Nephron progenitor cell (in vitro differentiated cells): ENCODE measurements at regions not wholly inside any gene's neighbourhood (a gene's known extent, or its start where the extent isn't known, plus 50 kb on each side); places are given as distances from the start of the nearest gene placed in this dataset.

Experiments
- DNase-seq: peaks from one replicate; pipeline ENCODE4 v3.0.0; 2021
- H3K27ac Mint-ChIP-seq: 2 replicates; pipeline ENCODE4 v1.8.0; 2021; ENCODE audit warnings: mild to moderate bottlenecking, moderate library complexity, mixed read lengths
- H3K27me3 Mint-ChIP-seq: 2 replicates; pipeline ENCODE4 v1.8.0; 2021; ENCODE audit warnings: mild to moderate bottlenecking, low read depth, mixed read lengths; ENCODE audit not compliant: poor library complexity
- H3K36me3 Mint-ChIP-seq: 2 replicates; pipeline ENCODE4 v1.8.0; 2021; ENCODE audit warnings: low read depth, mixed read lengths
- H3K4me1 Mint-ChIP-seq: 2 replicates; pipeline ENCODE4 v1.8.0; 2021; ENCODE audit warnings: mixed read lengths
- H3K4me3 Mint-ChIP-seq: 2 replicates; pipeline ENCODE4 v1.8.0; 2021; ENCODE audit warnings: mild to moderate bottlenecking, moderate library complexity, mixed read lengths
- H3K9me3 Mint-ChIP-seq: 2 replicates; pipeline ENCODE4 v1.8.0; 2021; ENCODE audit warnings: mild to moderate bottlenecking, moderate library complexity, mixed read lengths
- CTCF ChIP-seq: fragments of 200-600 bp; sonication (generic); IDR thresholded peaks from 2 replicates; pipeline ENCODE4 v1.5.0; 2021; ENCODE audit warnings: antibody characterized with exemption

DNA sequence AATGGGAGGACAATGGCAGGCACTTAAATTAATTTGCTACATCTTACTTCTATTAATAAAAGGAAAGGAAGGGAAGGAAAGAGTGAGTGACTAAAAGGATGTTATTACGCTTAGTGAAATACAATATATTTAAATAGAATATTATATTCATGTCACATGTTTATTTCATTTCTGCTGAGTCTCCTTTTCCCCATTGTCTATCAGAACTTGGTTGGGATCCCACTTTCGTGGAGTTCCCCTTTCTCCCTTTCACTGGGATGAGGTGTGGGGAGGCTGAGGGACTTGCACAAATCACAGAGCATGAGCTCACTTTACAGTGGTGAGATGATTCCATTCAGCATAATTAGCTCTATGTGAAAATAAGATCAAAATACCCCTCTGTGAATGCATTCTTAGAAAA is 730.6 kb downstream of the TSN start:
- Mint-ChIP-seq H3K4me1 (peaks cover 7% of the 10 kb centered on the region), H3K36me3 (no peaks in the 10 kb centered on the region), H3K27me3 (no peaks in the 10 kb centered on the region), H3K4me3 (no peak overlapping the region), H3K9me3 (no peaks in the 10 kb centered on the region), H3K27ac (no peak overlapping the region)
- DNase-seq: no peak
- no peak for TF ChIP-seq CTCF

DNA sequence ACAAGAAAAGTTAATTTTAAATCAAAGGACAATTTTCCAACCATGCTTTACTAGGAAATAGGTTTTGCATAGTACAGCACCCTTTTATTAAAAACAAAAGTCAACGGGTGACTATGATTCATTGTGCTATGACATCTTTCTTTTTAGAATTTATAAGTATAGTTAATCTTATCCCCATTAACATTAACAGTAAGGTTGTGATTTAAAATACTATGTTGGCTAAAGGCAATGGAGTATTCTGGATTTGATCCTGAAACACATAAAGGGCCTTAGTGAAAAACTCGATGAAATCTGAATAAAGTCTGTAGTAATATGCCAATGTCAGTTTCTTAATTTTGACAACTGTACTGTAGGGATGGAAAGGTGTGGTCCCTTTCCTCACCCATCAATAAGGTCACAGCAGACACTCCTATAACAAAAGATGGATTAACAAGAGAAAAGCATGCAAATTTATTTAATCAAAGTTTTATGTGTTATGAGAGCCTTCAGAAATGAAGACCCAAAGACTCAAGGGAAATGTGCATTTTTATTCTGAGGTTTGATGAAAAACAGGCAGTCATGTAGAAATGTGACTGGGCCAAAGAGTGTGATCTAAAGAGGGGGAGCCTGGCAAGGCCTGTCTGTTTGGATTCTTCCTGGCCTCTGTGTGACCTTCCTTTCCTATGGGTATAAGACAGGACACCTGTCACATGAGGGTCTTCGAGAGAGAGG is 731.4 kb downstream of the TSN start:
- Mint-ChIP-seq H3K27me3 (no peaks in the 10 kb centered on the region), H3K36me3 (no peaks in the 10 kb centered on the region), H3K9me3 (no peaks in the 10 kb centered on the region), H3K4me3 (no peak overlapping the region), H3K4me1 (peaks cover 7% of the 10 kb centered on the region), H3K27ac (no peak overlapping the region)
- DNase-seq: no peak
- no peak for TF ChIP-seq CTCF

DNA sequence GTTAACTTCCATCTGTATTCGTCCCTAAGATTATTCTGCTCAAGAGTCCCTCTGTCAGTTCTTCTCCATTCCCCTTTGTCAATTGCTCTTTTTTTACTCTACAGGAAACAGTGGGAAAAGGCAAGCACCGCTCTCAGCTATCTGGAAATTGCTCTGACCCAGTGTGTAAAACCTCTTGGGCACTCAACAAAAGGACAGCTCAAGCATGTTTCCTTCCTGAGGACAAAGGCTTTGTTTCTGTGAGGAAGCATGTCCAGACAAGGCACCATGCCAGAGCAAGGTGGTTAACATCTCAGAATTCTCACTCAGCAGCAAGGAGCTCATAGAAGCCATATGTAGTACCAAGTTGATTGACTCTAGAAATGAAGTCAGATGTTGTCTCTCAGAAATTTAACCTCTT is 735.6 kb downstream of the TSN start:
- Mint-ChIP-seq H3K36me3 (no peaks in the 10 kb centered on the region), H3K27me3 (no peaks in the 10 kb centered on the region), H3K27ac (no peak overlapping the region), H3K4me3 (no peak overlapping the region), H3K9me3 (peaks cover 14% of the 10 kb centered on the region), H3K4me1 (peaks cover 7% of the 10 kb centered on the region)
- TF ChIP-seq CTCF: no peak
- no peak for DNase-seq

- TF ChIP-seq CTCF: no peak
- H3K27me3 Mint-ChIP-seq: no peaks in the 10 kb centered on the region
- H3K4me3 Mint-ChIP-seq: no peak overlapping the region
- no peaks in the 10 kb centered on the region for H3K4me1 Mint-ChIP-seq
- no peaks in the 10 kb centered on the region for H3K36me3 Mint-ChIP-seq
- H3K9me3 Mint-ChIP-seq: peaks cover 5% of the 10 kb centered on the region
- no peak for DNase-seq
- peak overlapping the region; percentile 83 for H3K27ac Mint-ChIP-seq
Observed at GRCh38 chr2:122500316-122501105, 745.1 kb downstream of the TSN start.

GRCh38 chr2:122506620-122507019 is 751.2 kb downstream of the TSN start:
- Mint-ChIP-seq H3K36me3 (no peaks in the 10 kb centered on the region), H3K4me1 (no peaks in the 10 kb centered on the region)

More at GRCh38 chr2:122506620-122507019, 751.2 kb downstream of the TSN start:
- Mint-ChIP-seq H3K4me3 (no peak overlapping the region), H3K9me3 (no peaks in the 10 kb centered on the region), H3K27ac (no peak overlapping the region), H3K27me3 (no peaks in the 10 kb centered on the region)
- DNase-seq: no peak
- no peak for TF ChIP-seq CTCF
